ENCODE measurements at regions not wholly inside any gene's neighbourhood (a gene's known extent, or its start where the extent isn't known, plus 50 kb on each side); places are given as distances from the start of the nearest gene placed in this dataset.
"Not testable (repeated sequence)": the region's sequence is repeated elsewhere in the genome, so short reads cannot be mapped to it uniquely, and the experiment has no call there.

- no peak for DNase-seq
Measured at GRCh38 chr21:28636752-28637691, 355.7 kb downstream of the LTN1 start.

- DNase-seq = no peak
Measured at GRCh38 chr21:28635541-28635940, 357.1 kb downstream of the LTN1 start.

GRCh38 chr21:28633839-28634555 lies 358.7 kb downstream of the LTN1 start:
- no peak for DNase-seq

- no peak for DNase-seq
Measured at GRCh38 chr21:28632755-28633408, 359.8 kb downstream of the LTN1 start.

GRCh38 chr21:28627691-28628090 lies 365.0 kb downstream of the LTN1 start:
- no peak for DNase-seq

- no peak for DNase-seq
Measured at GRCh38 chr21:28627261-28627660, 365.4 kb downstream of the LTN1 start.

GRCh38 chr21:28624626-28625025 lies 368.1 kb downstream of the LTN1 start:
- no peak for DNase-seq

GRCh38 chr21:28617300-28617699 lies 375.4 kb downstream of the LTN1 start:
- DNase-seq = no peak

- no peak for DNase-seq
Measured at GRCh38 chr21:28615276-28615675, 377.4 kb downstream of the LTN1 start.

GRCh38 chr21:28614791-28615190 lies 377.9 kb downstream of the LTN1 start:
- no peak for DNase-seq

GRCh38 chr21:28608646-28609045 lies 384.0 kb downstream of the LTN1 start:
- DNase-seq = no peak

- DNase-seq = no peak
Measured at GRCh38 chr21:28607545-28607944, 385.1 kb downstream of the LTN1 start.

GRCh38 chr21:28604946-28605537 lies 387.6 kb downstream of the LTN1 start:
- no peak for DNase-seq

GRCh38 chr21:28602546-28602945 lies 390.1 kb downstream of the LTN1 start:
- no peak for DNase-seq

- DNase-seq = no peak
Measured at GRCh38 chr21:28598214-28598613, 394.5 kb downstream of the LTN1 start.

GRCh38 chr21:28592205-28592865 lies 400.3 kb downstream of the LTN1 start:
- DNase-seq = no peak

GRCh38 chr21:28590676-28591075 lies 402.0 kb downstream of the LTN1 start:
- DNase-seq = no peak

GRCh38 chr21:28590026-28590425 lies 402.7 kb downstream of the LTN1 start:
- DNase-seq = no peak

- no peak for DNase-seq
Measured at GRCh38 chr21:28588997-28589396, 403.7 kb downstream of the LTN1 start.

GRCh38 chr21:28587748-28588147 lies 404.9 kb downstream of the LTN1 start:
- DNase-seq = no peak

- DNase-seq = no peak
Measured at GRCh38 chr21:28581976-28582375, 410.7 kb downstream of the LTN1 start.

- not testable (repeated sequence) for DNase-seq
Measured at GRCh38 chr21:28581311-28581731, 411.4 kb downstream of the LTN1 start.

GRCh38 chr21:28580585-28580984 lies 412.1 kb downstream of the LTN1 start:
- no peak for DNase-seq

All from GF-D8 (cell line).